T-helper 22 cell (primary cell): ENCODE measurements at regions not wholly inside any gene's neighbourhood (a gene's known extent, or its start where the extent isn't known, plus 50 kb on each side); places are given as distances from the start of the nearest gene placed in this dataset.
"Not testable (repeated sequence)": the region's sequence is repeated elsewhere in the genome, so short reads cannot be mapped to it uniquely, and the experiment has no call there.

Experiments
- DNase-seq: peaks from one replicate; pipeline ENCODE4 v3.0.0-alpha.2; 2020; ENCODE audit warnings: low read depth

DNA sequence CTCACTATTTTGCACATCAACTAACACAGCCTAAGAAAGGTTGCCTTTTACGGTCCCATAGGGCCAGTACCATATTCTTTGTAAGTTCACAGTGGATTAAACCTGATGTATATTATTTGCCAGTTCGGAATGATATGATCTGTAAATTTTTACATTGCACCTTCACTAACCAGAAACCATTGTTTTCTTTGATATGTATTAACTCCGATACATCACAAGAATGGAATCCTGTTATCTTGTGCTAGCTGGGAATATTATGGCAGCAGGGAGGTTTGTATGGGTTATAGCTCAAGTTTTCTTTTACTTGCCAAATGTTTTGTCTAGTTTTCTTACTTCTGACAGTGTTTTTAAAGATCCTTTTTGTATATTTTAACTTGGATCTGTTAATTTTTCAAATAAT lies 51.4 kb upstream of the S1PR1 start:
- DNase-seq = no peak

DNA sequence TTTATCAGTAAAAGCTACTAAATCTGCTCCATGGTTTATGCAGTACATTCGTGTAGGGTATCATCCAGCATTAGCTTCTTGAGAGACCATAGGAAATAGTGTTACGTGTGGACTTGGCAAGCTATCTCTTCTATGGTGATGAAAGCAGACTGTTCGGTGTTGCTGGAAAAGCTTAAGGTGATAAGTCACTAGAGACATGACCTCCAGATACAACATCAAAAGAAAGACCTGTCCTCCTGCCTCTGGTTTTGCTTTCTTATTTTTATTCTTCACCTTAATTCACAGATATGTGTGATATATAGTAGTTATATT lies 53.5 kb upstream of the S1PR1 start:
- no peak for DNase-seq

DNA sequence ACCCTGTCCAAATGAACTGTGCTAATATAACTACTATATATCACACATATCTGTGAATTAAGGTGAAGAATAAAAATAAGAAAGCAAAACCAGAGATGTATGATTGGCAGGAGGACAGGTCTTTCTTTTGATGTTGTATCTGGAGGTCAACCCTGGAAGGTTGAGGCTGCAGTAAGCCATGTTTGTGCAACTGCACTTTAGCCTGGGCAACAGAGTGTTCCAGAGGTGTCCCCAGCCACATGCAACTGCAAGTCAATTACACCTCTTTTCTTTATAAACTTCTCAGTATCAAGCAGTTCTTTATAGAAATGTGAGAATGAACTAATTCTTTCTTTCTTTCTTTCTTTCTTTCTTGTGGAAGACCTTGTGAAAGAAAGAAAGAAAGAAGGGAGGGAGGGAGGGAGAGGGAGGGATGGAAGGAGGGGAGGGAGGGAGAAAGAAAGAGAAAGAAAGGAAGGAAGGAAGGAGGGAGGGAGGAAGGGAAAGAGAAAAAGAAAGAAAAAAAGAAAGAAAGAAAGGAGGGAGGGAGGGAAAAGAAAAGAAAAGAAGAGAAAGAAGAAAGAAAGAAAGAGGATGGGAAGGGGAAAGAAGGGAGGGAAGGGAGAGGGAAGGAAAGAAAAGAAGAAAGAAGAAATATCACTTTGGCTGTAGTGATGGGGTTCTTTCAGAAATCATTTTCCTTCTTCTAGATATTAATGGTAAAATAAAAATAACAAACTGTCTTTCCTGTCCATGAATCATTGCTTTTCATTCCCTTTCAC lies 54.0 kb upstream of the S1PR1 start:
- no peak for DNase-seq

DNA sequence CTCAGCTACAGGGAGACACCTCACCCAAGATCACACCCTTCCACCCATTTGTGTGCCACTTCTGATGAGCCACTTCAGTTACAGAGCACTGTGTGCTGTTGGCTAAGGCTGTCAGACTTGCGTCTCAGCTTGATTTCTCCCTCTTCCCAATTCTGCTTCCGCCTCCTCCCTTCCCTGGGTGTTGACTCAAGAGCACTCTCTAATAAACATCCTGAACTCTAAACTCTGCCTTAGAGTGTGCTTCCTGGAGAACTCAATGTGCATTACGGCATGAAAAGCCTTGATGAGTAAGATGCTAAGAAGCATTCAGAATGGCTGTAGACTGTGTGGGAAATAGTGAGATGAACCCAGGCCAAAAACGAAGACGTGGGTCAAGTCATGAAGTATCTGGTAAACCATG lies 54.9 kb upstream of the S1PR1 start:
- DNase-seq = no peak

DNA sequence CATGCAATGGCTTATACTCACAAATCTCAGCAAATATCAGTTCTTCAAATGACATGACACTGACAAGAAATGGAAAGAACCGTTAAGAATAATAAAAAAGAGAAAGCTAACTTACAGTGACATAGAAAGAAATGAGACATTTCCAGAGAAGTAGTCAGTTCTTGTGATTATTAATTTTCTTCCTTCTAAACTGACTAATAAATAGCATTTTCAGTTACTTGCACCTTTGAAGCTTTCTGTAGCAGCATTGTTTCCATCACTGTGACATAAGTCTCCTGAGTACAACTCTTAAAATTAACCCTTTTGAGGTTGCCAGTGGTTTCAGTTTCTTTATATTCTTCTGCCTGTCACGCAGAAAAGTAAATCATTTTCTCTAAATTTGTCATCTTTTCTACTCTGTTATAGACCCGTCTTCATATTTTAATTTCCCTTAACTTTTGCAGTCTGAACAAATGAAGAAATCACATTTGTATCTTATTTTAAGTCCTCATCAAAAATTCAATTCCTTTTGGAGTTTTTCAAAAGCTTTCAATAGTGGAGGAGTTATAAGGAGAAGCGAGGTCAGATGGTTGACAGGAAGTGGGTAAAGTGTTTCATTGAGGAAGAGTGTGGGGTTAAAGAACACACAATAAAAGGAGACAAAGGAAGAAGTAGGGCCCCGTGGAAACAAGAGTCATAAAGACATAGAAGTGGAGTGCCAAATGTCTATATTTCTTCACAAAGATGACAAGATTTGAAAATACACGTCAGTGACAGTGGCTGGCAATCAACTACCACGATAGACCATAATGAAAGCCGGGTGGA lies 57.9 kb upstream of the S1PR1 start:
- no peak for DNase-seq

DNA sequence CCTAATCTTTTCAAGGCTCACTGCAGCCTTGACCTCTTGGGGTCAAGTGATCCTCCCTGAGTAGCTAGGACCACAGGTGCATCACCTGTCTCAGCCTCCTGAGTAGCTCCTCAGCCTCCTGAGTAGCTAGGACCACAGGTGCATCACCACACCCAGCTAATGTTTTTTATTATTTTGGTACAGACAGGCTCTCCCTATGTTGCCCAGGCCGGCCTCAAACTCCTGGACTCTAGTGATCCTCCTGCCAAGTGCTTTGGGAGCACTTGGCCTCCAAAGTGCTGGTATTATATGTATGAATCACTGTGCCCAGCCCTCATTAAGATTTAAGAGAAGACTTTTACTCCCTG lies 58.5 kb upstream of the S1PR1 start:
- no peak for DNase-seq

DNA sequence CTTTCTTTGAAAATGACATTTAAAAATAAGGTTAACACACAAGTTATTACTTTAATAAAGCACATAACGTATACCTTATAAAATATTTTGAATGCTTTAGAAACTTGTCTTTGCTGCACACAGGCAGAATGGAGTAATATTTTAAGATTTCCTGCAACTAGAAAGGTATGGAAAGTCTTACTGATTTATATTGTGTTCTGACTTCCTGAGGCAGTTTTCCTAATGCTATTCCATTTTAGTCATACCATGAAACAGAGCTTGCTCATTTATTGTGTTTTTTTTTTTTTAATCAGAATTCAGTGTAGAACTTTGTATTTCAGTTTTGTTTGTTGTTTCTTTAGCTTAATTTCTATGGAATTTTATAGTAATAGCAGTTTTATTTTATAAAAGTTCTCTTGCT lies 60.9 kb upstream of the S1PR1 start:
- no peak for DNase-seq

DNA sequence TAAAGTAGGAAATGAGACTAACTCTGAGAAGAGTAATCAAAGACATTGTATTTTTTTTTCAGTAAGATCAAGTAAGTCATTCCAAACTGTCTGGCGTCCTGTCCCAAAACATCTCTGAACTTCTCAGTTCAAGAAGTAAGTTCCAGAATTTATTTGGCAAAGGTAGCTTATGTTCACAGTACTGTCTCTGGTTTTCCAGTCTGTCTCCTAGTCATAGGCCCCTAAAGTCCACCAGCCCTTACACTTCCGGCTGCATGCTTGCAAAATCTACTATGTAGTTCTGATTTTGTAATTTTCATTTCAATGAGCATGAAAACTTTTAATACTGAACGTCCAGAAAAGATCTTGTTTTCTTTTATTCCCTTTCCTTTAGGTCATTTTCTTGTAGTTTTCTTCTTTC lies 61.4 kb upstream of the S1PR1 start:
- no peak for DNase-seq

DNA sequence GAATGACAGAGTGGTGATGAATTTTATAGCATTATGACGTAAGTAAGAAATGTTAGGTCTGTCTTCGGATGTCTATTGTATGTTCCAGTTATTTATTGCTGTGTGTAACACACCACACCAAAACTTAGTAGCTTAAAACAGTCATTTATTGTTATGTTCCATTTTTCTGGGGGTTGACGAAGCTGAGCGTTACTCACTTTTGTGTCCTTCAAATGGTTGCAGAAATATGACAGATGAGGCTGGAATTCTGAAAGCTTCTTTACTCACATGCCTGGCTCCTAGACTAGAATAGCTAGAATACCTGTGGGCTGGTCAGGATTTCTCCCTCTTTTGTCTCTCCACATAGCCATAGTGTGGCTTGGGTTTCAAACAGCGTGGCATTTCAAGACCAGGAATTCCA lies 62.1 kb upstream of the S1PR1 start:
- no peak for DNase-seq

DNA sequence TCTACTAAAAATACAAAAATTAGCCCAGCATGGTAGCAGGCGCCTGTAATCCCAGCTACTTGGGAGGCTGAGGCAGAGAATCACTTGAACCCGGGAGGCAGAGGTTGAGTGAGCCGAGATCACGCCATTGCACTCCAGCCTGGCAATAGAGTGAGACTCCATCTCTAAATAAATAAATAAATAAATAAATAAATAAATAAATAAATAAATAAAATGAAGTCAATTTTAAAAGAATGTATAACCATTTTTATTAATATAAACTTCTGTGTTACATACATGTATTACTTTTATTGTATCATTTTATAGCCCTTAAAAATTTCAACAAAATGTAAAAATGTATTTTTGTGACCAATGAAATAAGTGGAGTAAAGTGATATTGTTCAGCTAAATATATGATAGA lies 62.5 kb upstream of the S1PR1 start:
- DNase-seq = not testable (repeated sequence)

DNA sequence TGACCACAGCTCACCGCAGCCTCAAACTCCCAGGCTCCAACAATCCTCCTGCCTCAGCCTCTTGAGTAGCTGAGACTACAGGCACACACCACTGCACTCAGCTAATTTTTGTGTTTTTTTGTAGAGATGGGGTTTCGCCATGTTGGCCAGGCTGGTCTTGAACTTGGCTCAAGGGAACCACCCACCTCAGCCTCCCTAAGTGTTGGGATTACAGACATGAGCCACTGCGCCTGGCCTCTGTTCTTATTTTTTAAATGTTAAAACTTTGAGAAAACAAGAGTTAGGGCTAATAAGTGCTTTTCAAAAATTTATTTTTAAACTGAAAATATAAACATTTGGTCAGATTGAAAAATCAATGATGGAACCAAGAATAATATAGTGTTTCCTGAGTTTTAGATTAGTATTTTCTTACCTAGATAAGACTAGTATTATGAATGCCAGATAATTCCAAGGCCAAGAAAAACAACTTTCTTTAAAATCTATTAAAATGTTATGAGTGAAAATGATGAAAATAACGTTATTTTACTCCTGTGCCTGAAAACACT lies 66.2 kb upstream of the S1PR1 start:
- DNase-seq = no peak

DNA sequence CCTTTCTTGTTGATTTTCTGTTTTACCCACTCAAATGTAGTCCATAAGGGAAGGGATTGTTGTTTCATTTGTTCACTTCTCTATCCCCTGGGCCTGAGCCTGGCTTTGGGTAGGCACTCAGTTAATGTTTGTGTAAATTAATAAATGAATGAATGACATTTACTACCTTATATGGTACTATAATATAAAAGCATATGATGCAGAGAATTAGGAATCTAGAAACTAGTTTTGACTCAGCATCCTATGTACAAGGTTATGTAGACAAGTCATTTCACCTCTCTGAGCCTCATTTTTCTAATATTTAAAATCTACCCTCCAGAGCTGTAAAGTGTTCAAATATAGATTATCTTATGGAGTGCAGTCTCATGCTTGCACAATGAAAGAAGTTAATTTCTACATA lies 68.9 kb upstream of the S1PR1 start:
- DNase-seq = no peak

DNA sequence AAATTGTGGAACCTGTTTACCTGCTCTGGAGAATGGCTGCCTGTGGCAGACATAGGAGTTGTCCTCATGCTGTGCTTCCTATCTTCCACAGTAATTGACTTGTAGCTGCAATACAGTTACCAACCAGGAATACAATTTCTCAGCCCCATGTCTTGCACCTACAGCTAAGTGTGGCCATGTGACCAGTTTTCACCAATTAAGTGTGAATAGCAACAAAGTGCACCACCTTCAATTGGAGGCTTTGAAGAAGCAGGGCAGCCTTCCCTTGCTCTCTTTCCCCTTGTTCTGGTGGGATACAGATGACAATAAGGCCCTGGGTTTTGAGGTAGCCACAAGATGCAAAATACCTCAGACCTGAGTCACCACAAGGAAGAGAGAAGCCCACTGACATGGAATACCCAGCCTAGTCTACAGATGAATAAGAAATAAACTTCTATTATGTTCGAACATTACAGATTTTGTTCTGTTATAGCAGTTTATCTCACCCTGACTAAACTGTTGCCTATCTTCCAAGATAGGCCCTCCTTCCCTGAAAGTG lies 70.2 kb upstream of the S1PR1 start:
- no peak for DNase-seq

DNA sequence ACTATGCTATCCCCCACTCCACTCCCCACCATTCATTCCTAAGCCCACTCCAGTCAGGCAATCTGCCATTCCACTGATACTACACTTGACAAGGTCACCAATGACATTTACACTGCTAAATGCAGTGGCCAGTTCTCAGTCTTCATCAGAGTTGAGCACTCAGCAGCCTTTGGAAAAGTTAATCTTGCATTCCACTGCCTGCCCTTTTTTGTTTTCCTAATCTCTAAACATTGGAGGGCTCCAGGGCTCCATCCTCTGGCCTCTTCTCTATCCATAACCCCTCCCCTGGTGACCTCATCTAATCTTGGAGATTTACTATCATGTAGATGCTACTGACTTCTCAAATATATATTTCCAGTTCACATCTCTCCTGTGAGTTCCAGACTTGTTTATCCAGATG lies 70.9 kb upstream of the S1PR1 start:
- DNase-seq = no peak

DNA sequence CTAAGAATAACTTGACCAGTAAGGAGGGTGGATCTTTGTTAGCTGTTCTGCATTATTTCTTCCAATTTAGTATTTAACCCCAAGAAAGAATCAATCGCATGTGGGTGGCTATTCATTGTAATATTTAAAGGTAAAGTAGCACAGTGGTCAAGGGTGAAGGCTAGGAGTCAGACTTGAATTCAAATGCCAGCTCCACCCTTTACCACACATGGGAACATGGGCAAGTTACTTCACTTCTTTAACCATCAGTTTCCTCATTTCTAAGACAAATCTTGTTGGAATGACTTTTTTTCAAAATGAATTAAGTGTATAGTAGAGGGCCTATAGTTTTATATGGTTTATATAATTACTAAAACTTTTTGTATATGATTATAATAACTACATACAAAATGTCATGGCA lies 71.3 kb upstream of the S1PR1 start:
- DNase-seq = no peak

DNA sequence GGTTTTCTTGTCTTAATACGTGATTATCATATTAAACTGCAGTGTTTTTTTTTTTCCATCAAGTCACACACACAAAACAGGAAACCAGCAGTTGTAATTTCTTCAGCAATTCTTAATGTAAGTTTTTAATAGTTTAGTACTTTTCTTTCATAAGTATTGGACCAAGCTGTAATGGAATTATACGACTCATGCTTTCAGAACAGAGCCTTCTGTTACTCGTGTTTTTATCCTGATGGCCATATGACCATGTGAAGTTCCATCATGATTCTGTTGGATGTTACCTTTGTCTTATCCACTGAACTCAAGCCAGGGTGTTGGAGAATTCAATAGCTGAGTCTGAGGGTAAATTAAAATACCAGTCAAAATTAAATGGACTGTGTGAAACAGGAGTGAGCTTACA lies 72.0 kb upstream of the S1PR1 start:
- no peak for DNase-seq

DNA sequence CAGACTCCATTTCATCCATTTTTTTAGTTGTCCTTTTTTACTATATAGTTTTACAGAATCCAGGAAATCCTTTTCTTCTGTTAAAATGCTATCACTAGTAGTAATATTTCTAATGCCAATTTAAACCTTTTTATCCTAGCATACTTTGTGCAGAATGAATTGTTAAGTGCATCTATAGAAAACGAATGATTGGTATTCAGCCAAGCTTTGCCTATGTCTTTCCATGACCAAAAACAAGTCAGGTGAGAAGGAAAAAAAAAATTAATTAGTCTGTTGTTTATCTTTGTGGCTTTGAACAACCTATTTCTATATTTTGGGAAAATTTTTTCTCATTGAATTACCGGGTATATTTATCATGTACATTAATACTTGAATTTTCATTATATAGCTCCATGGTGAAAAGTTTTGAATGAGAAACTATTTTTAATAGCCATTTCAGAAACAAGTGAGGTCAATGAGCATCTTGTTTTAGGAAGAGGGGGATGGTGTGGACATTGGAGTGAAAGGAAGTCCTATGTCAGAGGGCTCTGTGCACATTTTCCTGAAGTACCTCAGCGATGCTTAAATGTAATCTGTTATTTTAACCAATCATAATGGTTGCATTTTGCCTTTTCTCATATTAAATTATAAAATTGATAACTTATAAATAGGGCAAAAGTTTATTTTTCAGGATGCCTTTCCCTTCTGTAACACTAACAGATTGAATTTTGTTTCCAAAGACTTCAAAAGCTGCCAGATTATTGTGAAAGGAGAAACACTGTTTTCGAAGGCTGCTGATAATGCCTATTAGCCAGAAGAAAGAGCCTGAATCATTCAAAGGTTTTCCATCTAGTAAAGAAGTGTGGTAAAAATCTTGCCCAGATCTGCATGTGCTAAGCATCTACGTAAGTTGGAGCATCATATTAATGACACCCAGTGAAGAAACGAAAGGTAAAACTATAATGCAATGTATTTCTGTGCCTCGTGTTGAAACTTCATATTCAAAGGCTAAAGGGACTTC lies 73.8 kb upstream of the S1PR1 start:
- no peak for DNase-seq

DNA sequence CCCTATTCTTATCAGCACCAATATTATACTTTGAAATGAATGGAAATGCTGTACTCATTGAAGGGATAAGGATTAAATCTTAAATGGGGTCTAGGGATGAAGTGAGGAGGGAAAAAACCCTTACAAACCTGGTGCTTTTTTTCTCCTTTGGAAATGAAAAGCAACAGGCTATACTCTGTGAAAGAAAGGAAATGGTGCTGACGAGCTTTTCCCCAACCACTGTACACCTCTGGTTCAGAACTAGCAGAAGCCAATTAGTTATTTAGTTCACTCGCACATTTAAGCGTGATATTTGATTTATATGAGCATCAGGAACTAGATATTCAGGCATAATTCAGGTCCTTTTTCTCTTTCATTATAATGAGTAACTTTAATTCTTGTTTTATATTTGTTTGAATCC lies 74.5 kb upstream of the S1PR1 start:
- DNase-seq = no peak

DNA sequence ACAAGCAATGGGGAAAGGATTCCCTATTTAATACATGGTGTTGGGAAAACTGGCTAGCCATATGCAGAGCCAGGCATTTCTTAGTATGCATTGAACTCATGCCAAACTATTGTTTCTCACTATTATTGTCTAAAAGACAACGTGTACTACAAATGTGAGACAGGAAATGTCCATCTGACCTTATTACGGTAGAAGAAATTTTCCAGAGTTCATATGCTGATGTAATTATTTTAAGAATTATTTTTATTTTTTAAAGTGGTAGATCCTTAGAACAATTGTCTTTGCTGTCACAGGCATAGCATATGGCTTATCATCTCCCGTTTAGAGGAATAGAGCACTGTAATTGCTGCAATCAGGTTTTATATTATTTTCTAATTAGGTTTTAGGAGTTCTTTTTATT lies 75.2 kb upstream of the S1PR1 start:
- DNase-seq = no peak

DNA sequence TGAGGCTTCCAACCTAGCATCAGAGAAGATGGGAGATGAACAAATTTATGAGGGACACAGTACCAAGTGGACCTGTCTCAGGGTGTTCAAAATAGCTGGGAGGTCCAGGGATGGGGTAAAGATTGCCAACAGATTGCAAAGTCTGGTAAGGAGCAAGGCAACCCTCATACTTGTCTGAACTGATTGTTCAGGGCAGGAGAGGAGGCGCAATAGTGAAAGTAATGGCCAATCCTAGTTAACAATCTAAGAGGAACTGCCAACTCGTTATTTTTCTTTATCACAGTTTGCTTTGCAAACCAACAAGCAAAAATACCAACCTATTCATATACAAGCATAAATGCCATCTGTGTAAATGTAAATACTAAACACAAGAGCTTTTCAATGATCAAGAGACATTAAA lies 78.4 kb upstream of the S1PR1 start:
- DNase-seq = no peak

DNA sequence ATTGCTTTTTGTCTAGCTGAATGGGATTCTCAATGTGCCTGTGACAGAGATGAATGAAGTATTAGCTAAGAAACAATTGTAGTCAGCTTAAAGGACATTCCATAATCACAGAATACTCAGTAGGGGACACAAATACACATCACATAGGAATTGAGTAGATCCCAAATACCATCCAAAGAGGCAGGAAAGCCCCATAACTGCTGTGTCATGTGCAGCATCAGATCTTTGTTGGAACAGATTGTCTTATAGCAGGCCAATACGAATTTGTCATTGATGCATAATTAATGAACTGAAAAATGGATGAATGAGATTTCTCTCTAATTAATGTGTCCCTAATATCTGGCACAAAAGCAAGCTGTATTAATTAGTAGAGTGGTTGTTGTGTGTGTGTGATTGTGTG lies 82.3 kb upstream of the S1PR1 start:
- no peak for DNase-seq

DNA sequence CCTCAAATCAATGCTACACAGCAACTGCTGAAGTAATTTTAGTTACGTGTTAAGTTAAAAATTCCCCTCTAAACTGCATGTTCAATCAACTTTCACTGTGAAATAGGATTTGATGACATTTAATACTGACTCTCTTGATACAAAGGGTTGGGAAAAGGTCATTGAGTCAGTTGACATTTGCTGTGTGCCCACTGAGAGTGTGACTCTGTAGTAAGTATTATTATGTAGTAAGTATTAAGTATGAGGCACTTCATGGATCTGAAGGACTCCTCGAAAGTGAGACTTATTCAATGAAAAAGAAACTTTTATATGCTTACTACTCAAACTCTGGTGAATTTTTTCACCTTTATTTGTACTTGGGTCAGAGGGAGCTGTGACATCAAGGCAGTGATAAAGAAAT lies 83.1 kb upstream of the S1PR1 start:
- DNase-seq = no peak
